ENCODE measurements at regions not wholly inside any gene's neighbourhood (a gene's known extent, or its start where the extent isn't known, plus 50 kb on each side); places are given as distances from the start of the nearest gene placed in this dataset.
A peak's percentile ranks its signal among the peaks of the same experiment; 100 is the strongest.

GRCh38 chr12:25323581-25323982 is 72.9 kb upstream of the KRAS start:
- DNase-seq (no peak), ATAC-seq (ENCODE audit: low read depth) (no peak)
- H3K27me3 Mint-ChIP-seq, result no peaks in the 10 kb centered on the region
- intact Hi-C loops (cut with micrococcal nuclease), result no loop called here
- no peak overlapping the region for H3K4me3 Mint-ChIP-seq
- POLR2A ChIA-PET, result interaction anchor here (0.5 to 2.4 kb wide), 4 partner anchors 10 to 73 kb away, joined by 3 to 17 read pairs (median 6); partner anchors contain the start of gene KRAS
- H3K9me3 Mint-ChIP-seq, result no peaks in the 10 kb centered on the region
- TF ChIP-seq, protein P1, sequence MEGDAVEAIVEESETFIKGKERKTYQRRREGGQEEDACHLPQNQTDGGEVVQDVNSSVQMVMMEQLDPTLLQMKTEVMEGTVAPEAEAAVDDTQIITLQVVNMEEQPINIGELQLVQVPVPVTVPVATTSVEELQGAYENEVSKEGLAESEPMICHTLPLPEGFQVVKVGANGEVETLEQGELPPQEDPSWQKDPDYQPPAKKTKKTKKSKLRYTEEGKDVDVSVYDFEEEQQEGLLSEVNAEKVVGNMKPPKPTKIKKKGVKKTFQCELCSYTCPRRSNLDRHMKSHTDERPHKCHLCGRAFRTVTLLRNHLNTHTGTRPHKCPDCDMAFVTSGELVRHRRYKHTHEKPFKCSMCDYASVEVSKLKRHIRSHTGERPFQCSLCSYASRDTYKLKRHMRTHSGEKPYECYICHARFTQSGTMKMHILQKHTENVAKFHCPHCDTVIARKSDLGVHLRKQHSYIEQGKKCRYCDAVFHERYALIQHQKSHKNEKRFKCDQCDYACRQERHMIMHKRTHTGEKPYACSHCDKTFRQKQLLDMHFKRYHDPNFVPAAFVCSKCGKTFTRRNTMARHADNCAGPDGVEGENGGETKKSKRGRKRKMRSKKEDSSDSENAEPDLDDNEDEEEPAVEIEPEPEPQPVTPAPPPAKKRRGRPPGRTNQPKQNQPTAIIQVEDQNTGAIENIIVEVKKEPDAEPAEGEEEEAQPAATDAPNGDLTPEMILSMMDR (IDR thresholded peaks at IDR 0.05), result no peak
- CTCF ChIA-PET, result interaction anchor here (1.2 kb wide), 1 partner anchor 59 kb away, joined by 3 read pairs; no protein-coding TSS in a partner anchor
- H3K36me3 Mint-ChIP-seq (ENCODE audit: low read depth), result no peaks in the 10 kb centered on the region
- peak overlapping the region; percentile 31 for H3K27ac Mint-ChIP-seq
- H3K4me1 Mint-ChIP-seq, result peaks cover 56% of the 10 kb centered on the region

DNA sequence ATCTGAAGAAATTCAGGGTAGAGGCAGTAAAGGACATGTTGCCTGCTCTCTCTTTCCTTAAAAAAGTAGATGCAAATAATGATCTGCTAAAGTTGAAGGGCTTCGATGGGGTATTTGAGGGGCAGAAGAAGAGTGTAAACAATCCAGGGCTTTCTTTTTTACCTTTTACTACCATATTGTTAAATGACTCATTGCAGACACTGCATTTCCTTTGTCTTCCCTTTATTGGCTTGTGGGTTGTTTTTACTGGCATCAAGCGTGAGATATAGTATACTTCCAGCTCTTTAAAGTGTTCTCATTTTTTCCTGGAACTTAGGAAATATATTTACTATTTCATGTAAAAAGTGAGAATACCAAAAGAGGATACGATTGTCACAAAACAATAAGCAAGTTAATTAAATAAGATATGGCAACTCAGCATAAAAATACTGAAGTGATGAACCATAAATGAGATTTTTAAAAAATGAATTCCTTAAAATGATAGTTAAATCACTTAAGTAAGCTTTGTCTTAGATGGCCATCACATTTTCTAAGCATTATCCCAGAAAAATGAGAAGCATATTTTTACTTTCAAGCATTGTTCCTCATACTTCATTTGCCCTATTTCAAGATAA is 72.3 kb upstream of the KRAS start:
- TF ChIP-seq, protein P1 (IDR thresholded peaks at IDR 0.05), result no peak
- intact Hi-C loops (cut with micrococcal nuclease), result no loop called here
- H3K36me3 Mint-ChIP-seq (ENCODE audit: low read depth), result no peaks in the 10 kb centered on the region
- peaks cover 58% of the 10 kb centered on the region for H3K4me1 Mint-ChIP-seq
- ChIA-PET CTCF (no interaction called here), POLR2A (interaction anchor here (0.5 to 2.4 kb wide), 2 partner anchors 10 to 56 kb away, joined by 7 to 17 read pairs; no protein-coding TSS in a partner anchor)
- peak overlapping the region; percentile 33 for H3K27ac Mint-ChIP-seq
- ATAC-seq (ENCODE audit: low read depth), result no peak
- no peaks in the 10 kb centered on the region for H3K9me3 Mint-ChIP-seq
- H3K27me3 Mint-ChIP-seq, result no peaks in the 10 kb centered on the region
- no peak for DNase-seq
- H3K4me3 Mint-ChIP-seq, result peak overlapping the region; percentile 41

GRCh38 chr12:25322351-25322750 is 71.6 kb upstream of the KRAS start:
- no peaks in the 10 kb centered on the region for H3K9me3 Mint-ChIP-seq
- no peak for ATAC-seq (ENCODE audit: low read depth)
- ChIA-PET CTCF (no interaction called here), POLR2A (interaction anchor here (1.6 to 3.3 kb wide), 2 partner anchors 11 to 52 kb away, joined by 4 to 48 read pairs; no protein-coding TSS in a partner anchor)
- H3K36me3 Mint-ChIP-seq (ENCODE audit: low read depth), result no peaks in the 10 kb centered on the region
- TF ChIP-seq, protein P1 (IDR thresholded peaks at IDR 0.05), result no peak
- H3K4me1 Mint-ChIP-seq, result peaks cover 63% of the 10 kb centered on the region
- no peaks in the 10 kb centered on the region for H3K27me3 Mint-ChIP-seq
- intact Hi-C loops (cut with micrococcal nuclease), result no loop called here
- peak overlapping the region; percentile 41 for H3K4me3 Mint-ChIP-seq
- DNase-seq, result no peak
- H3K27ac Mint-ChIP-seq, result peak overlapping the region; percentile 33

DNA sequence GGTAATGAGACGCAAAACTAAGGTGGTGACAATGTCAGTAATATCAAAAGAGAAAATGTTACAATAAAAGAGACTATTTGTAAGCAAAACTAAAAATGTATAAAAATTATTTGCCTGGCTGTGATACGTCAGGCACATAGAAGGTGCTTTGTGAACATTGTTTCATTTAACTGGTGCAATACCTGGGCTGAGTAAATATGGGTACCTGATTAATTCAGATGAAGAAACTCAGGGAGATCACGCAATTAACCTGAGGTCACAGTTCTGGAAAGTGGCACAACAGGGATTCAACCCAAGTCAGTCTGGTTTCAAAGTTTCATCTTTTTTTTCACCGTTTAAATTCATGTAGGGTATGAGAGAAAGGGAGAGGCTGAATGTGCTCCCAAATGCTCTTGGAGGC is 71.0 kb upstream of the KRAS start:
- ChIA-PET CTCF (interaction anchor here (2.0 kb wide), 1 partner anchor 81 kb away, joined by 9 read pairs; no protein-coding TSS in a partner anchor), POLR2A (interaction anchor here (0.9 to 5.2 kb wide), 4 partner anchors 9 to 71 kb away, joined by 3 to 48 read pairs (median 15); partner anchors contain the start of gene KRAS)
- ATAC-seq (ENCODE audit: low read depth) (no peak), DNase-seq (no peak)
- intact Hi-C loops (cut with micrococcal nuclease), result no loop called here
- Mint-ChIP-seq H3K27me3 (no peaks in the 10 kb centered on the region), H3K27ac (peak overlapping the region; percentile 83), H3K36me3 (ENCODE audit: low read depth) (no peaks in the 10 kb centered on the region), H3K9me3 (no peaks in the 10 kb centered on the region), H3K4me3 (peak overlapping the region; percentile 1), H3K4me1 (peaks cover 67% of the 10 kb centered on the region)
- TF ChIP-seq, protein P1 (IDR thresholded peaks at IDR 0.05), result no peak

Data from activated B cell treated with CpG ODN at 0.5 μM for 24 hours (primary cell).